GM12891 (cell line): ENCODE measurements at regions not wholly inside any gene's neighbourhood (a gene's known extent, or its start where the extent isn't known, plus 50 kb on each side); places are given as distances from the start of the nearest gene placed in this dataset.

Experiments used
- DNase-seq: peaks from one replicate; pipeline ENCODE4 v3.0.0; 2011; ENCODE audit warnings: low spot score; ENCODE audit not compliant: insufficient read length
- FAIRE-seq: peaks from 2 replicates; lab custom pipeline; 2011; peaks lifted over from hg19 to GRCh38; lab: Jason Lieb, UNC
- PAX5 ChIP-seq: IDR thresholded peaks from 2 replicates; pipeline ENCODE4 v1.6.1; 2011; ENCODE audit warnings: low read length, moderate library complexity, mild to moderate bottlenecking; ENCODE audit not compliant: insufficient read depth, severe bottlenecking
- POLR2A ChIP-seq: IDR thresholded peaks from 2 replicates; pipeline ENCODE4 v1.6.1; 2011; ENCODE audit warnings: low read depth, low read length, control low read depth
- POLR2AphosphoS5 ChIP-seq: IDR thresholded peaks from 2 replicates; pipeline ENCODE4 v1.6.1; 2011; ENCODE audit warnings: low read depth, low read length, control low read depth
- POU2F2 ChIP-seq: IDR thresholded peaks from 2 replicates; pipeline ENCODE4 v1.6.1; 2011; ENCODE audit warnings: low read depth, mild to moderate bottlenecking, control low read depth, low read length, moderate library complexity
- SPI1 ChIP-seq: IDR thresholded peaks from 2 replicates; pipeline ENCODE4 v1.6.1; 2011; ENCODE audit warnings: low read depth, low read length, control low read depth
- TAF1 ChIP-seq: IDR thresholded peaks from 2 replicates; pipeline ENCODE4 v1.6.1; 2011; ENCODE audit warnings: low read depth, low read length, control low read depth

DNA sequence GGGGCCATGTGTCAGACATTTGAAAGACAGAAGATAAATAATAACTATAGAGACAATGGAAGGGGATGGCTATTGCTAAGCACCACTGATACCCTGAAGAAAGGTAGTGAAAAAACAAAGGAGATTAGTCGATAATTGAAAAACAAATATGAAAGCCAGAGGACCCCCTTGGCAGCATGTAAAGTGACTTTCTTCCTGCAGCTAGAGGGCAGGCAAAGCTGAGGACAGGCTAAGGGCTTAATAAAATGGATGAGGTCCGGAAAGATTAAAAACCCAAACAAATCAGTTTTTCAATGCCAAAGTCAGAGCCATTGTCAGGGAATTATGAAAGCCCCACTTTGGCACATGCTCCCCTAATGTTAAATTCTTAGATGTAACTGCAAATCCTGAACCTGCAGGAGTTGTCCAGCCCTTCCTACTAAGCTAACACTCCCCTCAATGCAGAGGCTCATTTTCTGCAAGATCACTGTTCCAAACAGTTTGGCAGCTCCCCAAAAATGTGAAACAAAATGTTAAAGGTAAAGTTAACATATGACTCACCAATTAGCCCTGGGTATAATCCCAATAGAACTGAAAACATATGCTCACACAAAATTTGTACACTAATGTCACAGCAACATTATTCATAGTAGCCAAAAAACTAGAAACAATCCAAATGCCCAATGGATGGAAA is 1177.9 kb downstream of the GRIK2 start:
- FAIRE-seq (no peak), DNase-seq (no peak)
- no peak for TF ChIP-seq POU2F2

DNA sequence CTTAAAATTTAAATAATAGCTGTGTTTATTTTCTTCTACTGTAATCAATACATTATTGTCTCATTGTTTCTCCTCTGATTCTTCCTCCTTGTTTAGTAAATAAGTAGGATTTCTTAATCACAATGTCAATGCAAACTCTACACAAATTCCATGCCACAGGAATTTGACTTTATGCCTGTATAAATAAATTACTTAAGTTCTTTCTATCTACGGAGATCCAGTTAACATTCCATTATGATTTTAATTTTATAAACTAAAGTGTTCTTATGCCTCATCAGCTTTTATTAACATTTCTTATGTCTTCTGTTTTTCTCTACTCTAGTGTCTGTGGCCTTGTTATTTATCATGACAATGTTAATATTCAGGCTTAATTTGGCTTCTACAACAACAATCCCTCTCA is 1169.2 kb downstream of the GRIK2 start:
- DNase-seq (no peak), FAIRE-seq (no peak)
- TF ChIP-seq POLR2A (no peak), TAF1 (no peak), POLR2AphosphoS5 (no peak)

DNA sequence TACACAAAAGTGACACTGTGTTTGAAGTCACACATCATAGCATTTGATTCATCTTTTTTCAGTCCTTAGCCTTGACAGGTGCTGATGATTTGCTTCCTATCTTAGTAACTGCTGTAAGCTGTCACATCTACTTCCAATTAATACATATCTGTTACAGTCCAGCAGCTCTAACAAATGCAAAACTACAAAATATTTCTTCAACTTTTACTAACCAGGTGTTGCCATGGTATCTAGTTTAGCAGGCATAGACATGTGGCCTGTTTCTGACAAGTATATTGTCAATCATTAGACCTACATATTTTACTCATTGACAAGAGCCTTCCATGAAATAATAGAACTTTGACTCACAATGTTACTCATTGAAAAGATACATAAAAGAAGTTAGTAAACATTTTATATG is 1159.7 kb downstream of the GRIK2 start:
- no peak for FAIRE-seq

DNA sequence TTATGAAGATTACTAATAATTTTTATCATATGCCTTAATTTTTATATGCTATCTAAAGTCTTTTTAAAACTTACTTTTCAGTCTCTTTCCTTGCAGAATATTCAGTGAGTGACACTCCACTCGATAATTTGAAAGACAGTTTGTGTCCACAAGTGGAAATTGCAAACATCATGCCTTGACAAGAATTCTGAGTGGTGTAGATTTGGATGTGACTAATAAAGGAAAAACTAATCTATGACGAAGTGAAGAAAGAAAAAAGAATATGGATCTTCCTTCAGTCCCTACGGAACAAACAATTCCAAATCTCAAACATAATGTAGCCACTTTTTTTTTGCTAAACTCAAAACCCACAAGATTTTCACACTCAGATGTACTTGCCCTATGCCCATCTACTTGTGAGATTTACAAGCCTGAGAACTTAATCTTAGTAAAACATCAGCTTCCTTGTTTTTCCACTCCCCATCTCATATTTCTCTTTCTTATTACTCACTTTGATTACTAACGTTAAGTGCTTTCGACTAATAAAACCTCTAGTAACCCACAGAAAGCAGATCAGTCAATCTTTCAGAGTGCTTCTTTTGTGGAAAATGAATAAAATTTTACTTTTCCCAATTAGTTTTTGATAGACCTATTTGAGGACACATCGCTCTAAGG is 1155.8 kb downstream of the GRIK2 start:
- DNase-seq (no peak), FAIRE-seq (no peak)
- no peak for TF ChIP-seq SPI1
- TF ChIP-seq TAF1: no peak
- no peak for TF ChIP-seq POLR2A
- no peak for TF ChIP-seq PAX5
- no peak for TF ChIP-seq POU2F2
- no peak for TF ChIP-seq POLR2AphosphoS5

More for the DNA sequence above, 1159.7 kb downstream of the GRIK2 start:
- TF ChIP-seq SPI1 (no peak), PAX5 (no peak), POLR2A (no peak)
- no peak for DNase-seq

DNA sequence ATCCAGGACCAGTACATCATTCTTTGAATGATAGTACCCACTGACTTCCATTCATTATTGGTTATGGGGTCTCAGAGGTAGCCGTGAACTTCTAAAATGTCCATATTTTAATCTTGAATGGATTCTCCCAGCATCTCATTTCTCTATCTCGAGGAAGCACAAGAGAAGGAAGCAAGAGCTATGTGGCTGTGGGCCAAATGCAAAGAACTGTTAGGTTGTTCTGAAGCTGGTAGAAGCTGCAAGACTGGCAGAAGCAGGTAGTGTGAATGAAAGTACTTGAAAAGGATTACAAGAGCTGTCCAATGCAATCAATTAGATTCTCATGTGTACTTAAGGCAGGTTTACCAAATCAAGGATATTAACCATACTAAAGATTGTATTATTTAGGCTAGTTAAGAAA is 1131.8 kb downstream of the GRIK2 start:
- TF ChIP-seq SPI1 (no peak), POU2F2 (no peak), POLR2A (no peak), PAX5 (no peak), TAF1 (no peak), POLR2AphosphoS5 (no peak)
- DNase-seq (no peak), FAIRE-seq (no peak)

DNA sequence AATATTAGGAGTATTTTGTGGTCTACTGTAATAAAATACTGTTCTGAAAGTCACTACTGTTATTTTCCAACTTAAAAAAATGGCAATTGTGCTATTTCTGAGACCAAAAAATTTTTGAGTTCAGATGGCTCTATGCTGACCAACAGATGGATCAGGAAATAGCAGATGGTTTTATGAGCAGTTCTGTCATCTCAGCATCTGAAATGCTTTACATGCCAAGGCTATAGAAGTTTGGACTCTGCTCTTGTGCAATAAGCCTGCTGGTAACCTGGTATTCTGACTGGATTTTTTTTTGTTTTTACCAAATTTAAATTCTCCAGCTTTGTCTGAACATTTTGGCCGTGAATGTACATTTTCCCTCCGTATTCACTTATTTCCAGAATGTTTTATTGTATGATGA is 1127.5 kb downstream of the GRIK2 start:
- no peak for DNase-seq
- no peak for FAIRE-seq
- TF ChIP-seq TAF1 (no peak), PAX5 (no peak), POLR2A (no peak), POLR2AphosphoS5 (no peak), POU2F2 (no peak), SPI1 (no peak)

DNA sequence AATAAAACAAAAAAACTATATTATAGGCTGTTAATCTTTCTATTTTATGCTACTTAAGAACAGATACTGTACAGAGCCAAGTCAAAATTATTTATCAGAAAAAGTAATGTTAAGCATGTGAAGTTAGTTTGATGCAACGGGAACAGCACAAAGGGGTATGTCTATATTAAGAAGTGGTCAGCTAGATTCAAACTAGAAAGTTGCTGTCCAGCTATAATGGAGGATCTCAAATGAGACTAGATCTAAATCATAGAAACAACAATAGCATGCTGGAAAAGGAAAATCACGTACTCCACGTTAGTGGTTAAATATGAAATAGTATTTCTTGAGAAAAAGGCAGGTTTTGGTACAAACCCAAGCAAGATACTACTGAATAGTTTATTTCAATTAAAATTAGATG is 1124.0 kb downstream of the GRIK2 start:
- TF ChIP-seq POU2F2 (no peak), POLR2AphosphoS5 (no peak), PAX5 (no peak), TAF1 (no peak), POLR2A (no peak), SPI1 (no peak)
- FAIRE-seq: no peak

DNA sequence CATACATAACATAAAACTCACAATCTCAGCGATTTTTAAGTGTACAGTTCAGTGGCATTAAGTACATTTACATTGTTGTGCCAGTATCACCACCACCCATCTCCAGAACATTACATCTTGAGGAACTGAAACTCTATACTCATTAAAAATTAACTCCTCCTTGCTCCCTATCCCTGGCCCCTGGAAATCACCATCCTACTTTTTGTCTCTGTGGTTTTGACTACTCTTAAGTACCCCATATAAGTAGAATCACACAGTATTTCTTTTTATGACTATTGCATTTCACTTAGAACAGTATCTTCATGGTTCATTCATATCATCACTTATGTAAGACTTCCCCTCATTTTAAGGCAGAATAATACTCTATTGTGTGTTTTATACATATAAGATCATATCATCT is 1108.1 kb downstream of the GRIK2 start:
- DNase-seq (no peak), FAIRE-seq (no peak)
- TF ChIP-seq SPI1 (peak; percentile 56), POU2F2 (no peak)

More for the DNA sequence above, 1124.0 kb downstream of the GRIK2 start:
- DNase-seq: no peak

DNA sequence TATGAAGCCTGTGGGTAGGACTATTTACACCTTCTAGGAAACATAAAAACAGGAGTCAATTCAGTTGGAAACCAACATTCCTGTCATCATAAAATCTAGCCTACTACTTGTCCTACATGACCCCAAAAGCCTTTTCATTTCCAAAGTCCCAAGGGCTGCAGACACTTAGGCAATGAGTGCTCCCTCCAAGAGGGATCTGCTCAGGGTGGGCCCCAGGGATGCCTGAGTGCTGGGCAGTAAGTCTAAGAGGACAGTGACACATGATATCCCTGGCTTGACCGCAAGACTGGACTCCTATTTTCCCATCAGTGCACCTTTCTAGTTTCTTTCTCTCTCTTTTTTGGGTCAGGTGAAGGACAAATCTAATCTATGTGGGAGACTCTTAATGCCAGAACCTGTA is 1101.3 kb downstream of the GRIK2 start:
- no peak for TF ChIP-seq POLR2A
- TF ChIP-seq POLR2AphosphoS5: no peak
- TF ChIP-seq POU2F2: no peak
- no peak for TF ChIP-seq PAX5
- TF ChIP-seq SPI1: no peak
- no peak for TF ChIP-seq TAF1
- FAIRE-seq (no peak), DNase-seq (no peak)

DNA sequence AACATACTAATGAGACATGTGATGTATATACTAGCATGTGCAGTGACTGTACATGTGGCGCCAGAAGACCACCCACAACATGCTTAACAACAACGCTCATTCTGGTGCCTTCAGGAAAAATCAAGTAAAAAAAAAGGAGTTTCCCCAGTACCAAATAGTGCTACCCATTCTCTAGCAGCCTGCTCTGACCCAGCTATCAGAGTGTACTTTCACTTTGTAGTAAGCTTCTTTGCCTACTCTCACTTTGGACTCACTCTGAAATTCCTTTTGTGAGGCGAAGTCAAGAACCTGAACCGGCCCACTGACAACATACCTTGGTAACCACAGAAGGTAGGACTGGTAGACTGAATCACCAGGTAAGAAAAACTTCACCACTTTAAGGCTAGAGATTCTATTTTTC is 1100.0 kb downstream of the GRIK2 start:
- FAIRE-seq: no peak
- TF ChIP-seq TAF1 (no peak), POU2F2 (no peak), POLR2A (no peak), POLR2AphosphoS5 (no peak), SPI1 (no peak), PAX5 (no peak)
- no peak for DNase-seq
